NB4 (cell line): ENCODE measurements at regions not wholly inside any gene's neighbourhood (a gene's known extent, or its start where the extent isn't known, plus 50 kb on each side); places are given as distances from the start of the nearest gene placed in this dataset.

Source experiments
- DNase-seq: peaks from one replicate; pipeline ENCODE4 v3.0.0; 2010; ENCODE audit warnings: low read depth
- H3K4me3 ChIP-seq: one replicate; pipeline ENCODE4 v1.5.1; 2011; ENCODE audit warnings: mild to moderate bottlenecking, low read depth, low read length, moderate library complexity
- CTCF ChIP-seq: IDR thresholded peaks from one replicate; pipeline ENCODE4 v1.5.1; 2012; ENCODE audit warnings: low read depth, low read length
- MAX ChIP-seq: IDR thresholded peaks from 2 replicates; pipeline ENCODE4 v1.6.1; 2011; ENCODE audit warnings: low read depth, low read length
- MYC ChIP-seq: IDR thresholded peaks from 2 replicates; pipeline ENCODE4 v1.6.1; 2011; ENCODE audit warnings: low read depth, low read length
- POLR2A ChIP-seq: IDR thresholded peaks from 2 replicates; pipeline ENCODE4 v1.6.1; 2011; ENCODE audit warnings: mild to moderate bottlenecking; ENCODE audit not compliant: insufficient read length; ENCODE audit errors: extremely low read depth

GRCh38 chr18:55121397-55122170, 162.3 kb upstream of the CCDC68 start:
- no peak for DNase-seq

GRCh38 chr18:55120896-55121295, 161.6 kb upstream of the CCDC68 start:
- DNase-seq: no peak
- H3K4me3 ChIP-seq: no peak overlapping the region
- no peak for TF ChIP-seq CTCF
- no peak for TF ChIP-seq POLR2A
- TF ChIP-seq MAX: no peak
- no peak for TF ChIP-seq MYC

More at GRCh38 chr18:55121397-55122170, 162.3 kb upstream of the CCDC68 start:
- H3K4me3 ChIP-seq: no peak overlapping the region
- TF ChIP-seq CTCF (no peak), MAX (no peak), POLR2A (no peak)

GRCh38 chr18:55119434-55119833, 160.2 kb upstream of the CCDC68 start:
- TF ChIP-seq CTCF: no peak
- no peak for TF ChIP-seq MYC
- TF ChIP-seq POLR2A: no peak
- no peak for TF ChIP-seq MAX
- DNase-seq: no peak
- no peak overlapping the region for H3K4me3 ChIP-seq

GRCh38 chr18:55119016-55119415, 159.8 kb upstream of the CCDC68 start:
- no peak overlapping the region for H3K4me3 ChIP-seq
- no peak for TF ChIP-seq MYC
- no peak for TF ChIP-seq MAX
- no peak for TF ChIP-seq CTCF
- no peak for TF ChIP-seq POLR2A
- no peak for DNase-seq

- TF ChIP-seq MYC (no peak), CTCF (no peak), POLR2A (no peak), MAX (no peak)
Measured at GRCh38 chr18:55116863-55117262, 157.6 kb upstream of the CCDC68 start.

More at GRCh38 chr18:55116863-55117262, 157.6 kb upstream of the CCDC68 start:
- H3K4me3 ChIP-seq: no peak overlapping the region
- no peak for DNase-seq
